ENCODE measurements at regions not wholly inside any gene's neighbourhood (a gene's known extent, or its start where the extent isn't known, plus 50 kb on each side); places are given as distances from the start of the nearest gene placed in this dataset.

DNA sequence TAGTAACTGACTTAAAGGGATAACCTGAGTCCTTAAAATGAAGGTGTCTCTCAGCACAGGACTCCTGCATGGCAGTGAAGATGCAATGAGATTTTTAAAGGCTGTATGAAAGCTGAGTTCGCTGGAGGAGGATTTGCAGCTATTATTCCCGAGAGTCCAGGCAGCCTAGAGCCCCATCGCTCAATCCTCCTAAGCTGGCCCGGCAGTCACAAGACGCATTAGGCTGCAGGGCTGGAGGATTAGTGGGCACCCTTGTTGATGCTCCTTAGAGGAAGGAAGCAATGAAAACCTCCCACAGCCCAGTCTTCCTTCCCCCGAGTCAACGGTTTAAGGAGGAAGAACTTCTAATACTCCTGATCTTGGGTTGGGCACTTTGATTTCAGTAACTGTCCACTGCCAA, 239.5 kb downstream of the EFNB2 start:
- no peak for DNase-seq

DNA sequence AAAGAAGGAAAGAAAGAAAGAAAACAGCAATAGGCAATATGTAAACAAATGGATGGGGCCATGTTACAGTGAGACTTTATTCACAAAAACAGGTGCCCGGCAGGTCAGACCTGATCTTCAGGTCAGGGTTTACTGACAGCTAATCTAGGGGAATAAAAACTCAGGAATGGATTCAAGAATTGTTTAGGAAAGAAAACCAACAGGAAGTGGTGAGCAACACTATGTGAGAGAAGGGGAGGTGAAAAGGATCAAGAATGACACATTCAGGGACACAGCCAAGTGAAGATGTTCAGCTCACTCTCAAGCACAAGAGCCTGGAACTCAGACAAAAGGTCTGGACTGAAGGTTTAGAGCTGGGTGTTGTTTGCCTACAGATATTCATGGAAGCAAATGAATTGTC, 244.5 kb downstream of the EFNB2 start:
- DNase-seq: no peak

- DNase-seq: no peak
Observed at GRCh38 chr13:106287351-106287750, 248.1 kb downstream of the EFNB2 start.

DNA sequence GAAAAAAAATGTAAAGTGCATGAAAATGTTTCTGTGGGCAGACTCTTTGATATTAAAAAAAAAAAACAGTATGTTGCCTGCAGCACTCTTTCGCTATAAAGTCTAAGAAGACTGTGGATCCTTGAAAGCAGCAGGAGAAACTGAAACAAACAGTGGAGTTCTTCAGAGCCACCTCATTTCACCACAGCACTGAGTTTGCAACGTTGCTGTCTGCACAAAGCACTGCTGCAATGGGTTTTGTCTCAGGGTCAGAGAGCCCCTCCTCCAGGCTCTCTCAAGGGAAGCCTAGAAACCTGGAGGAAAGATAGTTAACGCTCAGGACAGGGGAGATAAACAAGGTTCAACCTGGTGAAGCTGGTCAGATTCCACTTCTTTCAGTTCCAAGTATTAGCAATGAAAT, 248.7 kb downstream of the EFNB2 start:
- DNase-seq: no peak

DNA sequence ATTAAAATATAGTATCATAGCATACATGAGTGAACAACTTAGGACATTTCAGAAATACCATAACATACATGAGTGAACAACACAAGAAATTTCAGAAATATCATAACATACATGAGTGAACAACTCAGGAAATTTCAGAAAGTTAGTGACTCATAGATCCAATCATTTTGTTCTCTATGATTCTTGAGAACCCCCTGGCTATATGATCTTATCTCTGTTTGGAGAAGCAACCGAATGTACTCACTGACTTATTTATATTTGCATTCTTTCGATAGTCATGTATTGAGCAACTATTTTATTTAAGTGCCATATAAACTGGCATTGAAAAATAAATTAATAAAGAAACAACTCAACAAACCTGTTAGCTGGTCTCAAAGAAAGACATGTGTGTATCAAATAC, 251.1 kb downstream of the EFNB2 start:
- no peak for DNase-seq

DNA sequence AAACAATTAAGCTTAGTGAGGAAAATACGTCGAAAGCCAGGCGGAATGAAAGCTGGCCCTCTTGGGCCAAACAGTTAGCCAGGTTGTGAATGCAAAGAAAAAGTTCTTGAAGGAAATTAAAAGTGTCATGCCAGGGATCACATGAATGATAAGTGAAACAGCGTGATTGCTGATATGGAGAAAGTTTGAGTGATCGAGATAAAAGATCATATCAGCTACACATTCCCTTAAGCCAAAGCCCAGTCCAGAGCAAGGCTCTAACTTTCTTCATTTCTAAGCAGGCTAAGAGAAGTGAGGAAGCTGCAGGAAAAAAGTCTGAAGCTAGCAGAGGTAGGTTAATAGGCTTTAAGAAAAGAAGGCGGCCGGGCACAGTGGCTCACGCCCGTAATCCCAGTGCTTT, 254.0 kb downstream of the EFNB2 start:
- no peak for DNase-seq

DNA sequence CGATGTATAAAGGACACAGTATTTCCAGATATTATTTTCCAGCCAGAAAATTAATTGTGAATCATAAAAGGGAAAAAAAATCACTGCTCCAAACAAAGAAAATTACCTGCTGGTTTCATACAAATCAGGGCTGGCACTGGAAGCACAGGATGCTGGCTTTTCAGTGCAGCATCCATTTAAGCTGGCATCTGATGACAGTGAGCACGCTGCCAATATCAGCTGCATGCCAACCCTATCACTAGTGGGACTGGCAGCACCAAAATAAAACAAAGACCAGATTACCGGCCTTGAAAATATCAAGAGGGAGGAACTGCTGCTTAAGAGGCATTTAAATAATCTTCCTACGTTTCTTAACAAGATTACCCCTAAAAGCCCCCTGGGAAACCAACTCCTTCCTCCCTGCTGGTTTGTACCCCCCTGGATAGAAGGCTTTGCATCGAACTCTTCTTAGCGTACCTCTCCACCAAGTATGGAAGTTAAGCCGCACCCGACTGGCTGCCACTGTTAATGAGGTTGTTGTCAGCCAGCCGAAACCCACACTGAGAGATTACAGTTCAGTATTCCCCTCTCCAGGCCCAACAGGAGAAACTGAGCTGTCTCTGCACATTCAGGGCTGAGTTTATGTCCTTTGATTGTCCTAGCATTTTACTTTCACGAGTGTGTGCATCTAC, 257.8 kb downstream of the EFNB2 start:
- DNase-seq: no peak

- no peak for DNase-seq
Observed at GRCh38 chr13:106276876-106277275, 258.6 kb downstream of the EFNB2 start.

- no peak for DNase-seq
Observed at GRCh38 chr13:106275446-106276032, 259.9 kb downstream of the EFNB2 start.

DNA sequence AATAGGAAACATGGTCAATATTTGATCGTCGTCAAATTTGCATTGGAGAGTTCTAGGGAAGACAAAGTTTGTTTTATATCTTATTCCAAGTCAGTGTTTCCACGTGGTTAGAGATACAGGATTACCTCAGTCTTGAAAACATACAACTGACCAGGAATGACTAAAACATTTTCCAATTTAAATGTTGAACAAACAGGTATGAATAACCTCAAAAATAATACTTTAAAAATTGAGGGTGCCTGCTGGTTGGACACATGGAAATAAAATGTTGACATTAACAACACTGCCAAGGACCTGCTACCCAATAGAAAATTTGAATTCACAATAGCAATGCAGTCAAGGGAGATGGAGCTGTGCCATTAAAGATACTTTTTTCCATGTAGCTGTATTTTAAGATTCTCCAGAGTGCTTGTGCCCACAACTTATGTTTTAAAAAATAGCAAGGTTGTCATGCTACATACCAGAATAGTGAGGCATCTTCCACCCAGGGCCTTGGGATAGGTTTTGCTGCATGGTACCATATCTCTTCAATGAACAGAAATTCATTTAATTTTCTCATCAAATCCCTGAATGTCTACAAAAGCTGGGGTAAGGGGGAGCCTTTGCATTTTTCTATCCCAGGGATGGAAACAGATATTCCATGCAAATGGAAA, 260.8 kb downstream of the EFNB2 start:
- no peak for DNase-seq

GRCh38 chr13:106263801-106264200, 271.7 kb downstream of the EFNB2 start:
- DNase-seq: no peak

- DNase-seq: no peak
Observed at GRCh38 chr13:106262886-106263285, 272.6 kb downstream of the EFNB2 start.

DNA sequence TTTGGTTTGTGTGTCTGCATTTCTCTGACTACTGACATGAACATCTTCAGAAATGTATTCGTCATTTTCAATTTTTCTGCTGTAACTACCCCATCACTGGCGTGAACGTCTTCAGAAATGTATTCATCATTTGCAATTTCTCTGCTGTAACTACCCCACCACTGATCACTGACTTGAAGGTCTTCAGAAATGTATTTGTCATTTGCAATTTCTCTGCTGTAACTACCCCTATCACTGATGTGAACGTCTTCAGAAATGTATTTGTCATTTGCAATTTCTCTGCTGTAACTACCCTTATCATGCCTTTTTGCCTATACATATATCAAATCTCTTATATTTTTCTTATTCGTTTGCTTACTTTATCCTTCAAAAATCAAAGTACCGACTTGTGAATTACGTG, 274.0 kb downstream of the EFNB2 start:
- no peak for DNase-seq

GRCh38 chr13:106260352-106260751, 275.1 kb downstream of the EFNB2 start:
- DNase-seq: no peak

GRCh38 chr13:106259928-106260327, 275.5 kb downstream of the EFNB2 start:
- DNase-seq: no peak

GRCh38 chr13:106246666-106247188, 288.7 kb downstream of the EFNB2 start:
- DNase-seq: no peak

- DNase-seq: no peak
Observed at GRCh38 chr13:106246242-106246641, 289.2 kb downstream of the EFNB2 start.

GRCh38 chr13:106243011-106243565, 292.4 kb downstream of the EFNB2 start:
- DNase-seq: no peak

- DNase-seq: no peak
Observed at GRCh38 chr13:106241974-106242953, 293.2 kb downstream of the EFNB2 start.

DNA sequence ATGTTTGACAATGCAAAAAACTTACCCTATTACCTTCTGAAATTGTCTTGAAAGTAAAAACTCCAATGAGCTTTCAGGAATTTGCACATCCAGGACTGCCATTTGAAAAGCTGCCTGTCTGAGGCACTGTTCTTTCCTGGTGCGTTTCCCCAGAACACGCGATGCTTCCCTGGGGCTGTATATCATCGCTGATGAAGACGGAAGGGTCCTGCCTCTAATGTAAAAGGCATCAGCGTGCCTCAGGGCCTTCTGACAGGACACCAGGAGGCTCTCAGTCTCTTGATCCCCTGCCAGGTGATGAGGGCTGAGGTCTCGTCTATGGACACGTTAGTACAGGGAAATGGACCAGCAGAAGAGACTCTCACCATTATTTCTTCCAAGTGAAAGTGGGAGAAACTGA, 296.8 kb downstream of the EFNB2 start:
- DNase-seq: no peak

- DNase-seq: no peak
Observed at GRCh38 chr13:106234636-106235035, 300.8 kb downstream of the EFNB2 start.

DNA sequence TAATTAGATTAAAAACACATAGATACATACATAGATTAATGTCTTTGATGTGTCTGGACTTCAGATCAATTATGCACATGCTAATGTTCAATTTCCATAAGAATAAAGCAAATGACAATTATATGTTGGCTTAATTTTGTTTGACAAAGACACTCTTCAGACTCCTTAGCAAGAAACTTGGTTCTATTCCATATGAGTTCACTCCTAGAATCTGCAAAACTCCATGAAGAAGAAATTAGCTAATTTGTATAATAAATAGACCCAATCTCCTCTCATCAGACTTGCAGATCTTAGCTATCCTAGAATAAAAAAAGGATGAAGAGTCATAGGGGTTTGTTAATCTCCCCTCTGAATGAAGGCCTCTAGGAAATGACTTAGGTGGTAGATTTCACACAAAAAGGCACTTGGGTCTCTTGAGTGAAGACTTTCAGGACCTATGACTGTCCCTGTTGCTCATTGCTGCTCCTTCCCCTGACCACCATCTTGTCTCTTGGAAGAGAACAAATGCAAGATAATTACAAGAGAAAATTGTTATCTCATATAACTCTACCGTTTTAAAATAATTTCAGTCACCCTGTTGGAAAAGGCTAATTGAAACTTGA, 302.2 kb downstream of the EFNB2 start:
- no peak for DNase-seq

All from activated naive CD4-positive, alpha-beta T cell treated with anti-CD3 and anti-CD28 coated beads, Interleukin-2, amount 50 U/mL, for 16 hours (primary cell).